Myocyte (in vitro differentiated cells): ENCODE measurements at regions not wholly inside any gene's neighbourhood (a gene's known extent, or its start where the extent isn't known, plus 50 kb on each side); places are given as distances from the start of the nearest gene placed in this dataset.
A peak's percentile ranks its signal among the peaks of the same experiment; 100 is the strongest.
"Not testable (repeated sequence)": the region's sequence is repeated elsewhere in the genome, so short reads cannot be mapped to it uniquely, and the experiment has no call there.

Experiments used
- DNase-seq: peaks from one replicate; pipeline ENCODE4 v3.0.0-alpha.2; 2012; ENCODE audit warnings: low read depth

GRCh38 chr13:102538938-102539337 is 57.8 kb upstream of the TPP2 start:
- DNase-seq, result no peak

GRCh38 chr13:102536695-102537485 is 59.9 kb upstream of the TPP2 start:
- DNase-seq, result no peak

GRCh38 chr13:102536196-102536595 is 60.6 kb upstream of the TPP2 start:
- DNase-seq, result no peak

DNA sequence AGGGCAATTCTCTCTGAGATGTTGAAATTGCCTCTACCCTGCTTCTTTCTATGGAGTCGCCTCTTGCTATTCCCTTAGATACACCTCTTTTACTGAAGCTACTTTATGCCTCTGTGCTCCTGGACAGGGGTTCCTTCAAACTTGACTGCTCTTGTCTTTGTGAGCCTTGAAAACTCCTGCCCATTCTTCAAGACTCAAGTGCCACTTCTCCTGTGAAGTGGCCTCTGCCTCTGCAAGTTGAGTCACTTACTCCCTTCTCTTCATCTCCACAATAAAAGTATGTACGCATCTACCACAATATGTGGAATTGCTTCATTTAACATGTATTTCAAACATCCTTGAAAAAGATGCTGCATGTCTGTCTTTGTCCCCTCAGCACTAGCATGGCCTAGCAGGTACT is 66.0 kb upstream of the TPP2 start:
- DNase-seq, result no peak

DNA sequence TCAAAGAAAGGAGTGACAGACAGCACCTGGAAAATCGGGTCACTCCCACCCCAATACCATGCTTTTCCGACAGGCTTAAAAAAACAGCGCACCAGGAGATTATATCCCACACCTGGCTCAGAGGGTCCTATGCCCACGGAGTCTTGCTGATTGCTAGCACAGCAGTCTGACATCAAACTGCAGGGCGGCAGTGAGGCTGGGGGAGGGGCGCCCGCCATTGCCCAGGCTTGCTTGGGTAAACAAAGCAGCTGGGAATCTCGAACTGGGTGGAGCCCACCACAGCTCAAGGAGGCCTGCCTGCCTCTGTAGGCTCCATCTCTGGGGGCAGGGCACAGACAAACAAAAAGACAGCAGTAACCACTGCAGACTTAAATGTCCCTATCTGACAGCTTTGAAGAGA is 74.5 kb upstream of the TPP2 start:
- not testable (repeated sequence) for DNase-seq

DNA sequence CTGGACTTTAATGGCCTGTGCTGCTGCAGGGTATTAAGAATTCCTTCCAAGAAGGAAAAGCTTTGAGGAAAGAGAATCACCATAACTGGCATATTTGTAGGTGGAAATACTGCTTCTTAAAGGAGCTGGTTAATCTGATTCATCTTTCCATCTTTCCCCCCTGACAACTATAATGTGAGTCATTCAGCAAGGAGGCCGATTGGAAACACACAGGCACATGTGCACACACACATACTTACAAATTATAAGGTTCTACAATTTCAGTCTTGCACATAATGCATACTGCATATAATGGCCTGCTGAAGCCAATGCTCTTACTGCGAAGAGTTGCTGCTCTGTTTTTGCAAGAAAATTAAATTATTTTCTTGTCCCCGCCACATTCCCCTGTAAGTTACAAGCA is 78.8 kb upstream of the TPP2 start:
- no peak for DNase-seq

GRCh38 chr13:102510072-102510471 is 86.7 kb upstream of the TPP2 start:
- no peak for DNase-seq

GRCh38 chr13:102508411-102508810 is 88.4 kb upstream of the TPP2 start:
- DNase-seq, result no peak

DNA sequence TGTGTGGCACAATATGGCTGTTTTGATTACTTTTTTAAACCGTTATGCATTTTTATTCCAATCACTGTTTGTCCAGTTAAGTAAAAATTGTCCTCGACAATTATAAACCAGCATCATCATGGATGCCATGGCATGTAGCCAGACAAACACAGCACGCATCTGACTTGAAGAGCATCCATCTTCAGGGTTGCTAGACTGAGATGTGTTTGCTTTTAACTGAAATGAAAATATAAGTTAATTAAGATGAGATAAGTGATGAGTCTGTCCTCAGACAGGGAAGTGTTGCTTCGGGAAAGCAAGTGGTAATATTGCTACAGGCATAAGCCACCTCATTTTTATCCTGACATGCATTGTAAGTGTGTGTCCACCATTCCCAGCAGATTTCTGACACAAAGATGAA is 92.8 kb upstream of the TPP2 start:
- no peak for DNase-seq

DNA sequence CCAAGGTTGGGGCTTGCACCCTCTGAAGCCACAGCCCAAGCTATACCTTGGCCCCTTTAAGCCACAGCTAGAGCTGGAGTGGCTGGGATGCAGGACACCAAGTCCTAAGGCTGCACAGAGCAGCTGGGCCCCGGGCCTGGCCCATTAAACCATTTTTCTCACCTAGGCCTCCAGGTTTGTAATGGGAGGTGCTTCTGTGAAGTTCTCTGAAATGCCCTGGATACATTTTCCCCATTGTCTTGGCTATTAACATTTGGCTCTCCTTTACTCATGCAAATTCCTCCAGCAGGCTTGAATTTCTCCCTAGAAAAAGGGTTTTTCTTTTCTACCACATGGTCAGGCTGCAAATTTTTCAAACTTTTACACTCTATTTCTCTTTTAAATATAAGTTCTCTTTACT is 93.8 kb upstream of the FGF14 start:
- DNase-seq, result no peak

- no peak for DNase-seq
These were observed 85.5 kb upstream of the FGF14 start for GRCh38 chr13:102487330-102487729.

DNA sequence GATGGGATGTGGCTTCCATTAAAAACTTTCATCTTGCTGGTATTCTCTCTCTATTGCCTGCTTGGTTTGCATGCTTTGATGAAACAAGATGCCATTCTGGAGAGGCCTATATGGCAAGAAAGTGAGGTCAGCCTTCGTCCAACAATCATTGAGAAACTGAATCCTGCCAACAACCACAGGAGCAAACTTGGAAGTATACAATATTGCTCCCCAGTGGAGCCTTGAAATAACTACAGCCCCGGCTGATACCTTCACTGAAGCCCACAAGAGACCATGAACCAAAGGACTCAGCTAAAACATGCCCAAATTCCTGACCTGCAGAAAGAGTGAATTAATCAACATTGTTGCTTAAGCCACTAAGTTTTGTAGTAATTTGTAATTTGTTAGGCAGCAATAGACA is 82.5 kb upstream of the FGF14 start:
- no peak for DNase-seq

GRCh38 chr13:102472650-102473049 is 70.8 kb upstream of the FGF14 start:
- DNase-seq, result no peak

DNA sequence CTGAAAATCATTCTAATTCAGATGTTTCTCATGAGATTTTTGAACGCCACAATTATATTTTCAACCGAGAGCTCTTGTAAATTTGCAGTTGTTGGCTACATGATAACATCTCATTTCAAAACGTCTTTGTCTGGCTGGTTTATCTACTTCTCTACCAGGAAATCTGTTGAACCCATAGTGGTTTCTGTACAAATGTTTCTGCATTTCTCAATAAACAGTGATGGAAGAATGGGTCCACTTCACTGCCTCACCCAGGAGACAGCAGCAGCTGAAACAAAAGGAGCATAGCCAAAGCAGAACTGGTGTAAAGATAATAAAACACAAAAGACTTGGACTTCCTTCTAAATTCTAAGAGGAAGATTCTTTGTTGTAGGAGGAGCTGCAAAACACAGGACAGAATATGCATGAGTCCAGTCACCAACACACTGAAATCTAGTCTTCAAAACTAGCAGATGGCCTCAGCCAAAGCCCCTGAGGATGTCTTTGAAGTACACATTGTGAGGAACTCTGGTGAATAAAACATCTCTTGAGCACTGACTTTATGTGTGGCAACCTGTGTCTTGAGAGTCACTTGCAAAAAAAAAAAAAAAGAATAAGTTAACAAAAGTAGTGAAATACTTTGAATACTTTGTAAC is 68.6 kb upstream of the FGF14 start:
- DNase-seq, result no peak

DNA sequence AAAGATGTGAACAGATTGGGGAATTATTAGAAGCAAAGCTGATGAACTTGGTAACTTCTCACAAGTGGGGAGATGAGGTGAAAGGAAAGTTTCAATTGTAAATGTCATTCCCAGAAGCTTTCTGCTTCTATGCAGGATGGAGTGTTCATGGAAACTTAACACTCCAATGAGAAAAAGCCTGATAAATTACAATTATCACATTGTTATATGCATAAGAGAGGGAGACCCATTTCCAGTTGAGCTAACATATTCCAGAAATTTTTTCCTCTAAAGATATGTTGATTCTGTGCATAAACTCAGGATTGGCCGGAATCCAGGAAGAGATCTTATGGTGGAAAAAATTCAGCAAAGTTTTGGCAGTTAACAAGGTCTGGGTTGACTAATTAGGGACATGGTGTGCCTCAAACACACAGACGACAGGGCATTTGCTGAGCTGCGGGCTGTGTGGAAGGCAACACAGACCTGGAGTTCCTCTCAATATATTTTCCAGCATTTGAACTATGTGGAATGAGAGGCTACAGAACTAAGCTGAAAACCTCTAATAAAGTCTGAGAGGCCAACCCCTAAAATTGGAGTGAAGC is 64.9 kb upstream of the FGF14 start:
- DNase-seq, result no peak

DNA sequence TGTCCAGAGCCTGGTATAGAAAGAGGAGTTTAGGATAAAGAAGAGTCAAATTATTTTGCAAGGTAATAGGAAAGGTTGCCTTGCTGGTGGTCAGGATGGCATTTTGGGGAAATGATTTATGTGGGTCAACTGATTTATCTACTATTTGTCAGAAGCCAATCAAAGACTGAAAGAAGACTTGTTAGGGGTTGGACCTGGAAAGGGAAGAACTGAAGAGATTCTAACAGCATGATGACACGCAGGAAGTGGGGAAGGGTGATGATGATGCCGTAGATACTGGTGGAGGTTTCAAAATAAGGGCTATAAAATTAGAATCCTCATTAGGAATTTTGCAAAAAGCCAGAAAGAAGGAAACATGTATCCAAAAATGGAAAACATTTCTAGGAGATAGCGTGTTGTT is 60.7 kb upstream of the FGF14 start:
- no peak for DNase-seq

GRCh38 chr13:102461302-102461701 is 59.5 kb upstream of the FGF14 start:
- no peak for DNase-seq

DNA sequence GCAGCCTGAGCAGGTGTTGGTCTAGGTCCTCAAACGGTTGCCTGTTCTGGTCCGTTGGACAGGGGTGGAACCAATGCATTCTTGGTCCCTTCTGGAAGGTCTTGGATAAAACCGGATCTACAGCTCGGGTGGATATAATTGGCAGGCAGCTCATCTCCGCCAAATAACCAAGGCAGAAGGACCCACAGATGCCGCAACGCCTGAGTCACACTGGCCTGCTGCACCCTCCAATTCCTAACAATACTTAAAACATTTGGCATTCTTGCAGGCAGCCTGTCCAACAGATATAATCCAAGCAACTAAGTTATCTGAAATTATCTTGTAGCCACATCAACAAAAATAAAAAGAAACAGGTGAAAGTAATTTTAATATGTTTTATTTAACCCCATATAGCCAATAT is 59.0 kb upstream of the FGF14 start:
- DNase-seq, result peak; percentile 47

DNA sequence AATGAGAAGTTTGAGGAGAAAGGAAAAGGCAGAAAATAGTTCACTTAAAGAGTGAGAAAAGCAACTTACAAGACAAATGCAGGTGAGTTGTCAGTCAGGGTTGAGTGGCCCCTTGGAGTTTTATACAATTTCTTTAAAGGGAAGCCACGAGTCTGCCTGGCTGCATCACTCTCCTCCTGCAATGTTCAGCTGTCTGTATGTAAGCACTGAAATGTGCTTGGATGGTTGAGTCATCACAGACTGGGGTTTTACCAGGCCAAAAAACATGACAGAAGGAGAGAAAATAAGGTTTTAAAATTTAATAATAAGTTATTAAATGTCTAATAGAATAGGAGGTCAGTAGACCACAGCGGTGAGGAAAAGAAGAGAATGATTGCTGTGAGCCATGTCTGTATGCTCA is 51.0 kb upstream of the FGF14 start:
- no peak for DNase-seq
